Breast epithelium (tissue), 3 donors: ENCODE measurements at regions not wholly inside any gene's neighbourhood (a gene's known extent, or its start where the extent isn't known, plus 50 kb on each side); places are given as distances from the start of the nearest gene placed in this dataset.

Source experiments
- CTCF ChIP-seq, 3 donors: fragments of 450-650 bp; IDR thresholded peaks; one replicate each; pipeline ENCODE4 v1.5.1; 2016 to 2017; ENCODE audit warnings: antibody characterized with exemption in 3 of 3, mild to moderate bottlenecking in 3 of 3, moderate library complexity in 3 of 3
- POLR2A ChIP-seq: fragments of 450-650 bp; IDR thresholded peaks from one replicate; pipeline ENCODE4 v1.6.1; 2016; ENCODE audit warnings: antibody characterized with exemption, mild to moderate bottlenecking, moderate library complexity
- POLR2AphosphoS5 ChIP-seq, 3 donors: sonication (generic); formaldehyde crosslinking; IDR thresholded peaks; one replicate each; pipeline ENCODE4 v1.6.1; 2017; ENCODE audit warnings: antibody characterized with exemption in 3 of 3

GRCh38 chr13:74056801-74057542, 77.2 kb downstream of the KLF12 start:
- TF ChIP-seq POLR2A (no peak), CTCF (IDR thresholded peaks at IDR 0.05) (no peak), POLR2AphosphoS5 (IDR thresholded peaks at IDR 0.05) (no peak)
